ENCODE measurements at regions not wholly inside any gene's neighbourhood (a gene's known extent, or its start where the extent isn't known, plus 50 kb on each side); places are given as distances from the start of the nearest gene placed in this dataset.

DNA sequence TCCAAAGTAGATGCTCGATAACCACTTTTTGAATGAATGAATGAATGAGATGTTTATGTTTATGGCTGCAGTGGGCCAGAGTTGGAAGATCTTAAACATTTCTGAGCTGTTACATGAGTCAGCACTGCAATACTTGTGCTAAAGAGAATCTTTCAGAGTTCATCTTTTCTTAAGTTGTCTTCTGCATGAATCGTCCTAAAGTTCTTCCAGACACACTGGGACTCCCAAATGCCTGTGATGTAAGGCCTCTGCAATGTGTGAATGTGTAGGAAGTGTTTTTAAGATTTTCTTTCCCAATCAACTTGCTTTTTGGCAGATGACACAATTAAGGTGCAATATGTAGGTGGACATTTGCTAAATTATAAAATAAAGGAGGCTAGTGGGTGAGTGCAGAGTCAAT, 50.3 kb upstream of the TRIM9 start:
- DNase-seq (ENCODE audit: low read depth, low spot score), result no peak

DNA sequence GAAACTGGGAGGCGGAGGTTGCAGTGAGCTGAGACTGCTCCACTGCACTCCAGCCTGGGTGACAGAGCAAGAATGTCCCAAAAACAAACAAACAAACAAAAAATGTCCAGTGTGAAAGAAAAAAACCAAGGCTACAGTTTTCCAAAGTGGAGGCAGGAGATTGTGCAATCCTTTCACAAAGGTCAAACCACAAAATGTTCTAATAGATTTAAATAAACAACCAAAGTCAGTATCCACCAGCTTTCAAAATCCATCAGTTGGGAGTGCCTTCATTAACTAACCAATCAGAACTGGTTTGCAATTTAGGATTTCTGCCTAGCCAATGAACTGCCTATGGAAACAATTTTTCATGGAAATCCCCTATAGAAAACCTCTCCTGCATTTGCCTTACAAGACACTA, 52.3 kb upstream of the TRIM9 start:
- DNase-seq (ENCODE audit: low read depth, low spot score), result no peak

DNA sequence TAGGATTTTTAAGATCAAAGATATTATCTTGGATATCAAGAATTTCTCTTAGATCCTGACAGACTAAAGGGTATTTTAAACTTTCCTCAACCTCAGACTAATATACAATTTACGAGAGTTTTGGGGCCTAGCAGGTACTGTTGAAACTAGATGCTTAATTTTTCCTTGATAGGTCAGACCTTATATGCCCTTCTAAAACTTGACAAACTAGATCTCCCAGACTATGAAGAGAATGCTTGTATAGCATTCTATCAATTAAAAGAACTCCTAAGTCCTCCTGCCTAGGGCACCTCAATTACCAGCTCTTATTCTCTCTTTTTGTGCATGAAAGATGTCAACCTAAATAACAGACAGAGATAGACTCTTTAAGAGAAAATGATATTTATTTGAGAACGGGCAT, 60.4 kb upstream of the TRIM9 start:
- no peak for DNase-seq (ENCODE audit: low read depth, low spot score)

DNA sequence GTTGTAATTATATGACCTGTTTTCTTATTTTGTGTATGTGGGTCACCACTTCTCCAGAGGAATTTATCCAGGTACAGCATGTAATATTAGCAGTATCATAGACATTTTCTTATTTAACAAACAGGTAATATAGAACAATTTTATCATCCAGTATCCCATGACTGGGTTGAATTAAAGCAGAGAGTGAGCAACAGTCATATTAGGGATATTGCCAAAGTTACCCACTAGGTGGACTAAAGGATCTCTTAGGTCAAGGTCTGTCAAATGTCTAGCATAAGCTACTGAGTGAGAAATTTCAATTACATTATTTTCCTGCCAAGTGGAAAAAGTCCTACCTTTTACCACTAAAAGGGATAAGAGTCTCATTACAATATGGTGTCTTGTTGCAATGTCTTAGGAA, 62.1 kb upstream of the TRIM9 start:
- DNase-seq (ENCODE audit: low read depth, low spot score), result peak; percentile 38

DNA sequence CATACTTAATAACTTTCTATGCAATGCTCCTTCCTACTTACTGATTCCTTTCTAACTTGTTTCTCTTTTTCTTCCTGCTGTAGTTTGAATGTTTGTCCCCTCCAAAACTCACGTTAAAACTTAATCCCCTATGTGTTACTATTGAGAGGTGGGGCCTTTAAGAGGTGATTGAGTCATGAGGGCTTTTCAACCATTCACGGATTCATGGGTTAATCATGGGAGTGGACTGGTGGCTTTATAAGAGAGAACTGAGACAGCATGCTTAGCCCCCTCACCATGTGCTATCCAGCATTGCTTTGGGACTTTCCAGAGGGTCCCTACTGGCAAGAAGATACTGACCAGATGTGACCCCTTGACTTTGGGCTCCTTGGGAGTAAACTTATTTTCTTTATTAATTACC, 66.0 kb upstream of the TRIM9 start:
- DNase-seq (ENCODE audit: low read depth, low spot score), result no peak

DNA sequence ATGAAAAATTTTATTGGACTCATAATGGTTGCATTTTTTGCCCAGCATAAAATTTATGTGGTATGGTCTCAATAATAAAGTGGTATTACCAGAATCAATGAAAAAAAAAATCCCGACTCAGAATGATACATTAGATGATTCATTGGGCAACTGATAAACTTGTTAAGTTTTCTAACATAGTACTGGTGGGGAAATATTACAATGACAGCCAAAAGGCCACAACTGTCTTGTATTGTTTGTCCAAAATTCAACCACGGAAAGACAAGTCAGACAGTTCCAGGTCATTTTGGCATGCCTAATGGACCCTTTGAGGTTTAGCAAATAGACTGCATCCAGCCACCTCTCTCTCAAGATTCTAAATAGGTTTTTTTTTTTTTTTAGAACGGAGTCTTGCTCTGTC, 70.5 kb upstream of the TRIM9 start:
- DNase-seq (ENCODE audit: low read depth, low spot score), result no peak

DNA sequence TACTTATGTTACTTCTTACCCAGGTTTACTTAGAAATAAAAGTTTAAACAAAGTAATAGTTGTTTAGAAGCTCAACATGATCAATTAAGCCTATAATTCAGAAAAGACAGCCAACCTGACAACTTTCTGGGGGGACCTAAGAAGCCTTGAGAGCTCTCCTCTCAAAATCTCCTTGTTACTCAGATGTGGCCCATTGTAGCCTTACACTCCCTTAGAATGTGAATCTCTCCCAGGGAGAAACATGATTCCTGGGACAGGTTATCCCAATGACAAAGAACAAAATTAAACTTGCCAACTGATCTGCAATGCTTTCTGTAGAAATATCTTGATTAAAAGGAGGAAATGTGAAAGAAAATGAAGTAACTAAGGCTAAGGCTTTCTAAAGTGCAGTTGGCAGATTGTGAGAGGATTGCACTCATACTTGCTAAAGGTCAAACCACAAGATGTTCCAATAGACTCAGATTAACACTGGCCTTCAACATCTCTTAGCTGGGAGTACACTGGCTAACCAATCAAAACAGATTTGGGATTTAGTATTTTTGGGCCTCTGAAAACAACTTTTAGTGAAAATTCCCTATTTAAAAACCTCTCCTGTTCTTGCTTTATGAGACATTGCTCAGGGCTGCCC, 72.3 kb upstream of the TMX1 start:
- DNase-seq (ENCODE audit: low read depth, low spot score), result peak; percentile 37

DNA sequence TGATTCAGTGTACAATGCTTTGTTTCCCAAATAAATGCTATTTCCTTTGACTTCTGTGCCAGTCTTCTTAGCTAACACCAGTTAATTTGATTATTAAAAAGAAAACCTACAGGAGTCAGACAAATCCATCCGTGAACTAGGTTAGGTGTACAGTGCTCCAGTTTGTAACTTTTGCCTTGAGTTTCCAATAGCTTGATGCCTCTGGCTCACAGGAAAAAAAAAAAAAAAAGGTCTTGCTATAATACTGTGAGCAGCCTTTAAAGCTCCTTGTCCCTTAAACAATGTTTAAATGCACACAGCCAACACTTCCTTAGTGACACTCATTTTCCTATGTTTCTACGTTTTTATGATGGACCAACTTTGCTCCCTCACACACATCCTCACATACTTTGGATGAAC, 71.8 kb upstream of the TMX1 start:
- no peak for DNase-seq (ENCODE audit: low read depth, low spot score)

DNA sequence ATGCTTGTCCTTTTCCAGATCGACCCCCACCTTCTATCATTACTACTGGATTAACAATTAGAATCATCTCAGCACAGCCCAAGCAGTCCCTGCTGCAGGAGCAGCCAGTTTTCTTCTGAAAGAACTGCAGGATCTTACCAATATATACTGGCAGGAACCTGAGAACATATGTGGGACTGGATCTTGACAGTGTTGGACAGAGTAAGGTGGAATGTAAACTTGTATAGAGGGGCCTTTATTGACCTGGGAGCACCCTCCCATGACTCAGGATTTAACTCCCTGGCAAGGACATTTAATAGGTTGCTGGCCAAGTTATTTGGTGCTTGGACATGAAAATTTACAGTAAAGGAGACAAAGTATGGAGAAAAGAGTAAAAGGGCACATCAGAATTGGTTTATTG, 66.2 kb upstream of the TMX1 start:
- DNase-seq (ENCODE audit: low read depth, low spot score), result no peak

DNA sequence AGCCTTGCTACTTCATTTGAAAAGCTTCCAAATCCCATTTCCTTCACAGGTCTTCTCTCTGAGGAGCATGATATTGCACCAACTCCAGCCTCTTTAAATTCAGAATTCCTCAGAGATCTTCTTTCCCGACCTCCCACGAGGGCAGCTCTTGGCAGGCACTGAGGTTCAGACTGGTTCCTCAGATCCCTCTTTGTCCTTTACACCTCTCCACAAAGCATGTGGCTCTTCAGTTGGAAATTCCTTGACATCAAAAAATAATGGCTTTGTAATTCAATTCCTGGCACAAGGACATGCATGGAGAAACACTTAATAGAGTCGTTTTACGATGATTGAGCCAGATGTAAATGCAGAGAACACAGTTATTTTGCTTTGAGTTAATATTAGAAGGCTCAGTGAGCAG, 63.2 kb upstream of the TMX1 start:
- DNase-seq (ENCODE audit: low read depth, low spot score), result peak; percentile 49

DNA sequence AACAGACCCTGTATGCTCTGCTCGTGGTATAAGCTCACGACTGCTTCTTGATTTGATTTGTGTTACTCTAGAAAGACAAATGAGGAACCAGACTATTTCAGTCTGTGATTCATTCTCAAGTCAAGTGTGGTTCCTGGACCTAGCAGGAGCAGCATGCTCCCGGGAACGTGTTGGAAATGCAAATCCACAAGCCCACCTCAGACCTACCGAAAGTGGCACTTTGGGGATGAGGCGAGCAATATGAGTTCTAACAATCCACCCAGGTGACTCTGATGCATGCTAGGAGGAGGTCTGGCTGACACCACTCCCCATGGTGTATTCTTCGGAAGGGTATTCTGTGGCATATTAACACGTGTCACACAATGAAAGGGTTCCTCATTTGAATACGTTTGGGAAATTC, 59.5 kb upstream of the TMX1 start:
- no peak for DNase-seq (ENCODE audit: low read depth, low spot score)

DNA sequence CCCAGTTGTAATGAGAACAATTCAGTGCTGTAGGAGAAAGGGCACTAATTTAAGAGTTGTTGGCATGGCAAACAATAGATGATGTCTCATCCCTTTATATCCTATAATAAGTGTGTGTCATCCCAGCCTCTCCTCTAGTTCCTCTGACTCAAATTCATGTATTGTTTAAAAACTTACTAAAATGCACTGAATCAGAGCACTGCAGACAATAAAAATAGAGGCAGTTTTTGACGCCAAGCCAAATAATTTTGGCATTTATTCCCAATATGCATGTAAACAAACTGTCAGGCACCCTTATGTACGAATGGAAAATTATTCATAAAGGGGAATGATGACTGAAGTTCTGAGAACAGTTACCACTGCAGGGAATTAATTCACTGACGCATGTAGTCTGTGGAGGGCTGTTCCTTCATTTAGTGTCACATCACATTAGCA, 57.9 kb upstream of the TMX1 start:
- no peak for DNase-seq (ENCODE audit: low read depth, low spot score)

DNA sequence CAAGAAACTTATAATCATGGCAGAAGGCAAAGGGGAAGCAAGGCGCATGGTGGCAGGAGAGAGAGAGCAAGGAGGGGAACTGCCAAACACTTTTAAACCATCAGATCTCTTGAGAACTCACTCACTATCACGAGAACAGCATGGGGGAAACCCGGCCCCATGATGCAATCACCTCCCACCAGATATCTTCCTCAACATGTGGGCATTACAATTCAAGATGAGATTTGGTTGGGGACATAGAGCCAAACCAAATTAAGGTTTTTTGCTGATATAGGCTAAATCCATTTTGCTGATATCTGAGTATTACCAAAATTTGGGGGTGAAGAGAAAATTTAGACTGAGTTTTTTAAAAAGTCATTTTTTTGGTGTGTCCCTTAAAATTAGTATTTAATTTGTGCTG, 54.9 kb upstream of the TMX1 start:
- DNase-seq (ENCODE audit: low read depth, low spot score), result no peak

DNA sequence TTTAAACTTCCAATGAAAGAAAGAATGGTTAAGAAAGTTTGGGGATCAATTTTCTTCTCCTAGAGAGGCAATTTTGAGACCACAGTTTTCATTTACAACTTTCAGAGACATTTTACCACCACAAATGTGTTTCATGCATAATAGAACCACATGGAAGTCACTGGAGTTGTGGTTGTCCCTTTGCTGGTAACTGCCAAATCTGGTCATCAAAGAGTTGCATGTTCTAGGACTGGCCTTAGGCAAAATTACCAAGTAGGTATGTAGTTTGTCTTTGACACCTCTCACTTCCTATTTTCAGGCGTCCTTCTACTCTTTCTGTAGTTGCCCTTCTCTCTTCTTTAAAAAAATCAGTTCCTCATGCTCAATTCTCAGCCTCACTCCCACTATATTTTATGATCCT, 54.3 kb upstream of the TMX1 start:
- DNase-seq (ENCODE audit: low read depth, low spot score), result no peak

DNA sequence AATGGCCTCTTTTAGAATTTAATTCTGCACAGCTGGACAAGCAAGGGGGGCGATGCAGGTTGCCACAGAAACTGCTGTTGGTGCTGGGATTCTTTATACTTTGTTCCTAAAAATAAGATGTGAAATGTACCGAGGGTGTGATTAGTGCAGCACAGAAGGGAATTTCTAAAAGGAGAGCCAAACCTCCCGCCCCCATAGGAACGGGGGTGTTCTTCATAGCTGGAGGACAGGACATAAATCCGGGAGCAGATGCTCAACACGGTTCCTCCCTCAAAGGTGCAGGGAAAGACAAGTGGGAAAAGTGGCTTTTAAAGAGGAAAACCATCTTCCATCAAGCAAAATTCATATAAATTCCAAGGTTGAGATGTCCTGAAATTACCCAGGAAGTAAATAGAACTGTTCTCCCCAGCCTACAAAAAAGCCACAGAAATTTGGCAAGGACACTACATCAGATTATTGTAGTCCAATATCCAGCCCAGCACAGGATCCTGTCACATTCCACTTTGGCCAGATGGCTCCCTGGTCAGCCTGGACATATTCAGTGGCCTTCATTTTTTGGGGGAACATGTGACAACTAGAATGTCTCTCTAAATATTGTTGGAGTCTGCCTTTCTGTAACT, 51.4 kb upstream of the TMX1 start:
- peak; percentile 57 for DNase-seq (ENCODE audit: low read depth, low spot score)

DNA sequence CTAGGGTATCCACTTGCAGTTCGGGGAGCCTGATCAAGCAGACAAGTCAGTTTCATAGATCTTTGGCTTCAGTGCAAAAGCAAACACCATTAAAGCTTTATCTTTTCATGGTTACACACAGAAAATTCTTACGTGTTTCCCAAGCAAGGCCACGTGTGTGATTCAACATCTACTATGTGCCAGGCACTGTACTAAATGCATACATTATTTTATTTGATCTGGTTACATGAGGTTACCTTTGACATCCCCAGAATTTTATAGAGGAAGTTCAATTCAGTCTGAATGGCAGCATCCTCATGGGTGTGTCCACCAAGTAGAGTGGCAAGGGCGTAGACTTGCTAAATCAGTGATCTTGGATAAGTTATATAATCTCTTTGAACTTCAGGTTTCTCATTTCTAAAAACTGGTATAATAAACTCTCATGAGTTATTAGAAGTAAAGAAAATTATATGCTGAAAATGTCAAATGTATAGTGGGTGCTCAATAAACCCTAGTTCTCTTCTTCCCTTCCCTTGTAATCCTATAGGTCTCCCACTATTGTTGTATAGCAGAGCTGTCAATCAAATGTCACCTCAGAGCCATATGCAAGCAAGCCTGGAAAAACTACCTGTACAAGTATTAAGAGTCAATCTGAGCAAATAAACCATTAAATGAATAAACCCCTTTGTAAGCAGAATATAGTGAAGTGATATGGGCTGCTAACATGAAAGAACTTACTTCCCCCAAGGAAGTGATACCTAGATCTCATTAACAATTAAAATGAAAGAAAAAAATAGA, 50.3 kb upstream of the TMX1 start:
- DNase-seq (ENCODE audit: low read depth, low spot score), result no peak

All from astrocyte of the hippocampus (primary cell).